ENCODE measurements at regions not wholly inside any gene's neighbourhood (a gene's known extent, or its start where the extent isn't known, plus 50 kb on each side); places are given as distances from the start of the nearest gene placed in this dataset.
"Not testable (repeated sequence)": the region's sequence is repeated elsewhere in the genome, so short reads cannot be mapped to it uniquely, and the experiment has no call there.

DNA sequence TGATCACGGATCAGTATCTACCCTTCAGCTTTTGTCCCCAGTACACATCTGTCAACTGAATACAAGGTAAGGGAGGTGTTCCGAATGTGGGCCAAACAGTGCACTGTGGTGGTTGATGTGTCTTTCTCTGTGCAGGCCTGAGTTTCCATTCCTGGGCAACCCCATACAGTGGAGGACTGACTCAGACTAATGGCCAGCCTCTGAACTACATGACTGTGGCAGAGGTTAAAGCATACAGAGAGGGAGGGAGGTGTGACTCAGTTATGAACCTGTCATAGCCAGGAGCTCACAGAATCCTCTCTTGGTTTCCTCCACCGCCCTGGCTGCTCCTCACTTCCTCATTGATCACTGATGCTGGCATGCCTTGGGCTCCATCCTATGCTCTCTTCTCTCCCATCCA lies 136.4 kb upstream of the TAS2R1 start:
- ATAC-seq, result no peak
- H3K27me3 ChIP-seq, result no peaks in the 10 kb centered on the region
- H3K27ac ChIP-seq, result no peak overlapping the region
- WGBS, 2 donors (ENCODE audit: low coverage in 1 of 2), result 92% methylated on average over 3 of the region's 3 CpGs; no CpG with 5 or more reads in 1 of the 2 donors
- no peaks in the 10 kb centered on the region for H3K4me1 ChIP-seq
- TF ChIP-seq POLR2AphosphoS5 (IDR thresholded peaks at IDR 0.05) (no peak), EP300 (IDR thresholded peaks at IDR 0.05) (no peak), POLR2A (IDR thresholded peaks at IDR 0.05) (no peak)
- TF ChIP-seq, protein P1, sequence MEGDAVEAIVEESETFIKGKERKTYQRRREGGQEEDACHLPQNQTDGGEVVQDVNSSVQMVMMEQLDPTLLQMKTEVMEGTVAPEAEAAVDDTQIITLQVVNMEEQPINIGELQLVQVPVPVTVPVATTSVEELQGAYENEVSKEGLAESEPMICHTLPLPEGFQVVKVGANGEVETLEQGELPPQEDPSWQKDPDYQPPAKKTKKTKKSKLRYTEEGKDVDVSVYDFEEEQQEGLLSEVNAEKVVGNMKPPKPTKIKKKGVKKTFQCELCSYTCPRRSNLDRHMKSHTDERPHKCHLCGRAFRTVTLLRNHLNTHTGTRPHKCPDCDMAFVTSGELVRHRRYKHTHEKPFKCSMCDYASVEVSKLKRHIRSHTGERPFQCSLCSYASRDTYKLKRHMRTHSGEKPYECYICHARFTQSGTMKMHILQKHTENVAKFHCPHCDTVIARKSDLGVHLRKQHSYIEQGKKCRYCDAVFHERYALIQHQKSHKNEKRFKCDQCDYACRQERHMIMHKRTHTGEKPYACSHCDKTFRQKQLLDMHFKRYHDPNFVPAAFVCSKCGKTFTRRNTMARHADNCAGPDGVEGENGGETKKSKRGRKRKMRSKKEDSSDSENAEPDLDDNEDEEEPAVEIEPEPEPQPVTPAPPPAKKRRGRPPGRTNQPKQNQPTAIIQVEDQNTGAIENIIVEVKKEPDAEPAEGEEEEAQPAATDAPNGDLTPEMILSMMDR (IDR thresholded peaks at IDR 0.05), result no peak
- no peaks in the 10 kb centered on the region for H3K36me3 ChIP-seq
- no peak overlapping the region for H3K4me3 ChIP-seq
- H3K9me3 ChIP-seq, result no peaks in the 10 kb centered on the region

DNA sequence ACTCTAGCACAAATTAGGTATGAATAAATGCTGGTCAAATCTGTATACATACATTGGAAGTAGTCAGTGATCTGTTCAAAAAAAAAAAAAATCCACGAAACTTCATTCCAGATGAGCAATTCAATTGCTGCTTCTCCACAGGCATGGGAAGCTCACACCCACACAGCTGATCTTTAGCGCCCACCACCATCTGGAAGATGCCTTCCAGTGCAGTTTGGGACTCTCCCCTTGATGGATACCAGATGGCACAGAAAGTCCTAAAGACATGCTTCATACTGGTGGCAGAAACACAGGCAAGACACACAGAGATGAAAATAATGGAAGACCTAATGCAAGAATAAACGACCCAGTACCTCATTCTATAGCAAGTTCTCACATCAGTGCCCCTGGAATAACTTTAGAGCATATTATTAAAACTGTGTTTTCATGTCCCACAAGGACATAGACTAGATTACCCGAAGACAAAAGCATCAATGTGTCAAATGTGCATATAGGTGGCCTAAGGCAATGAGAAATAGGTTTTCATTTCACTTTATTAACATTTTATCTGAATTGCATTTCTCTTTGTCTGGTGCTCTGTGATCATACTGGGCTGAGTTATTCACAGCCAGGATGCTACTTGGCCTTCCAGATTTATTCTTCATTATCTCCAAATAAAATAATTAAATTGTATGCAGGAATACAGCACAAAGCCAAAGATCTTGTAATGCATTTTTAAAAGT lies 135.4 kb upstream of the TAS2R1 start:
- Histone ChIP-seq H3K4me1 (no peaks in the 10 kb centered on the region), H3K36me3 (no peaks in the 10 kb centered on the region), H3K27ac (no peak overlapping the region), H3K4me3 (no peak overlapping the region), H3K9me3 (no peaks in the 10 kb centered on the region), H3K27me3 (no peaks in the 10 kb centered on the region)
- TF ChIP-seq EP300 (IDR thresholded peaks at IDR 0.05), result no peak
- TF ChIP-seq POLR2AphosphoS5 (IDR thresholded peaks at IDR 0.05), result no peak
- TF ChIP-seq, protein P1 (IDR thresholded peaks at IDR 0.05), result no peak
- no peak for TF ChIP-seq POLR2A (IDR thresholded peaks at IDR 0.05)
- 53 to 56% methylated on average over 4 of the region's 4 CpGs for WGBS, 2 donors (ENCODE audit: low coverage in 1 of 2)
- no peak for ATAC-seq

DNA sequence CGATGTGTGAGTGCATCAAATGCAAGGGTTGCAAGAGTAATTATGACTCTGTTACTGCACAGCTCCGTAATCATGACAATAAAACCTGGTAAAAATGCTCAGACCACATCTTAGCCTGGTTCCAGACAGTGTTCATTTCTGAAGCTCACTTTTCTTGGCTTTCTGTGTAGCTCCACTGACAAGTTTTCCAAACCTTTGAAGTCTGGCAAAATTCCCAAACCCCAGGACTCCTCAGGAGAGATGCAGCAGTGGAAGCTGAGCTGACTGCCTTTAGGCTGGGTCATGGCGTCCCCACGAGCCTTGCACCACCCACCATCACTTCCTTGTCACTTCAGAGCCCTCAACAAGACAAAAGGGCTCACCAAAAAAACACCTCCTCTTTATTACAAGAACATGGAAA lies 131.6 kb upstream of the TAS2R1 start:
- WGBS, 2 donors (ENCODE audit: low coverage in 1 of 2), result 30 to 33% methylated on average over 2 to 4 of the region's 4 CpGs
- H3K36me3 ChIP-seq, result no peaks in the 10 kb centered on the region
- no peaks in the 10 kb centered on the region for H3K27me3 ChIP-seq
- no peaks in the 10 kb centered on the region for H3K4me1 ChIP-seq
- no peak overlapping the region for H3K4me3 ChIP-seq
- TF ChIP-seq EP300 (IDR thresholded peaks at IDR 0.05), result no peak
- no peak for TF ChIP-seq POLR2A (IDR thresholded peaks at IDR 0.05)
- TF ChIP-seq POLR2AphosphoS5 (IDR thresholded peaks at IDR 0.05), result no peak
- TF ChIP-seq, protein P1 (IDR thresholded peaks at IDR 0.05), result no peak
- no peaks in the 10 kb centered on the region for H3K9me3 ChIP-seq
- H3K27ac ChIP-seq, result no peak overlapping the region
- no peak for ATAC-seq

DNA sequence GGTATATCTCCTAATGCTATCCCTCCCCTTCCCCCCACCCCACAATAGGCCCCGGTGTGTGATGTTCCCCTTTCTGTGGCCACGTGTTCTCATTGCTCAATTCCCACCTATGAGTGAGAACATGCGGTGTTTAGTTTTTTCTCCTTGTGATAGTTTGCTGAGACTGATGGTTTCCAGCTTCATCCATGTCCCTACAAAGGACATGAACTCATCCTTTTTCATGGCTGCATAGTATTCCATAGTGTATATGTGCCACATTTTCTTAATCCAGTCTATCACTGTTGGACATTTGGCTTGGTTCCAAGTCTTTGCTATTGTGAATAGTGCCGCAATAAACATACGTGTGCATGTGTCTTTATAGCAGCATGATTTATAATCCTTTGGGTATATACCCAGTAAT lies 122.5 kb upstream of the TAS2R1 start:
- H3K4me1 ChIP-seq, H3K9me3 ChIP-seq, H3K36me3 ChIP-seq, ATAC-seq, H3K4me3 ChIP-seq, H3K27ac ChIP-seq, H3K27me3 ChIP-seq: not testable (repeated sequence)
- 95 to 100% methylated on average over 1 to 4 of the region's 5 CpGs for WGBS, 2 donors (ENCODE audit: low coverage in 1 of 2)

DNA sequence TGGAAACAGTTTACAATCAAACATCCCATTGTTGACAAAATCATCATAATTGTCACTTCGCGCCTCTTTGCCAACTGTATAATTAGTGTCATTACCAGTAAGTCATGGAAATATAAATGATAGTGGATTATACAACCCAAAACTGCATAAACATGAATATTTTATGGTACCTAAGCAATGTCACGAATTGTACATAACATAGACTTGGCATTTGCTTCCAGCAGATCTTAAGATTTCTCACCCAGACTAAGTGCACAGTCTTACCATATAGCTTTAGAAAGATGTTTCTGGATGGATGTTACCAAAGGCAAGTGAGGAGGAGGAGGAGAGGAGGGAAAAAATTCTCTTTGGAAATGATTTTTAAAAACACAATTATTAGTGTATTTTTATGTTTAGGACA lies 113.4 kb upstream of the TAS2R1 start:
- TF ChIP-seq EP300 (IDR thresholded peaks at IDR 0.05), result no peak
- TF ChIP-seq POLR2A (IDR thresholded peaks at IDR 0.05), result no peak
- TF ChIP-seq, protein P1 (IDR thresholded peaks at IDR 0.05), result no peak
- TF ChIP-seq POLR2AphosphoS5 (IDR thresholded peaks at IDR 0.05), result no peak
- Histone ChIP-seq H3K9me3 (no peaks in the 10 kb centered on the region), H3K27ac (no peak overlapping the region), H3K4me3 (no peak overlapping the region), H3K27me3 (no peaks in the 10 kb centered on the region), H3K4me1 (no peaks in the 10 kb centered on the region), H3K36me3 (no peaks in the 10 kb centered on the region)
- WGBS, 2 donors (ENCODE audit: low coverage in 1 of 2), result 70 to 85% methylated on average over 3 of the region's 3 CpGs
- ATAC-seq, result no peak

Measured in gastroesophageal sphincter (tissue), 4 donors.